ENCODE measurements at regions not wholly inside any gene's neighbourhood (a gene's known extent, or its start where the extent isn't known, plus 50 kb on each side); places are given as distances from the start of the nearest gene placed in this dataset.
A peak's percentile ranks its signal among the peaks of the same experiment; 100 is the strongest.
"Not testable (repeated sequence)": the region's sequence is repeated elsewhere in the genome, so short reads cannot be mapped to it uniquely, and the experiment has no call there.

- DNase-seq (ENCODE audit: low spot score) = no peak
Measured at GRCh38 chr5:101505891-101506570, 602.9 kb upstream of the ST8SIA4 start.

- DNase-seq (ENCODE audit: low spot score) = no peak
Measured at GRCh38 chr5:101482931-101483330, 579.8 kb upstream of the ST8SIA4 start.

- no peak for DNase-seq (ENCODE audit: low spot score)
Measured at GRCh38 chr5:101473483-101473882, 570.4 kb upstream of the ST8SIA4 start.

GRCh38 chr5:101461455-101461854, 558.4 kb upstream of the ST8SIA4 start:
- DNase-seq (ENCODE audit: low spot score) = no peak

GRCh38 chr5:101458587-101458986, 555.5 kb upstream of the ST8SIA4 start:
- DNase-seq (ENCODE audit: low spot score) = no peak

GRCh38 chr5:101455851-101456250, 552.8 kb upstream of the ST8SIA4 start:
- no peak for DNase-seq (ENCODE audit: low spot score)

GRCh38 chr5:101455048-101455447, 552.0 kb upstream of the ST8SIA4 start:
- DNase-seq (ENCODE audit: low spot score) = no peak

GRCh38 chr5:101442281-101442680, 539.2 kb upstream of the ST8SIA4 start:
- DNase-seq (ENCODE audit: low spot score) = not testable (repeated sequence)

GRCh38 chr5:101440173-101440572, 537.1 kb upstream of the ST8SIA4 start:
- DNase-seq (ENCODE audit: low spot score) = no peak

- DNase-seq (ENCODE audit: low spot score) = no peak
Measured at GRCh38 chr5:101437351-101437750, 534.3 kb upstream of the ST8SIA4 start.

GRCh38 chr5:101435768-101436167, 532.7 kb upstream of the ST8SIA4 start:
- DNase-seq (ENCODE audit: low spot score) = no peak

GRCh38 chr5:101431201-101431600, 528.1 kb upstream of the ST8SIA4 start:
- DNase-seq (ENCODE audit: low spot score) = no peak

- DNase-seq (ENCODE audit: low spot score) = no peak
Measured at GRCh38 chr5:101430551-101430950, 527.5 kb upstream of the ST8SIA4 start.

- DNase-seq (ENCODE audit: low spot score) = no peak
Measured at GRCh38 chr5:101429241-101429640, 526.2 kb upstream of the ST8SIA4 start.

- DNase-seq (ENCODE audit: low spot score) = no peak
Measured at GRCh38 chr5:101425339-101425859, 522.3 kb upstream of the ST8SIA4 start.

- DNase-seq (ENCODE audit: low spot score) = no peak
Measured at GRCh38 chr5:101424530-101425175, 521.6 kb upstream of the ST8SIA4 start.

- DNase-seq (ENCODE audit: low spot score) = no peak
Measured at GRCh38 chr5:101418713-101419118, 515.6 kb upstream of the ST8SIA4 start.

- no peak for DNase-seq (ENCODE audit: low spot score)
Measured at GRCh38 chr5:101404531-101404930, 501.4 kb upstream of the ST8SIA4 start.

GRCh38 chr5:101393795-101394450, 490.8 kb upstream of the ST8SIA4 start:
- no peak for DNase-seq (ENCODE audit: low spot score)

- DNase-seq (ENCODE audit: low spot score) = peak; percentile 29
Measured at GRCh38 chr5:101390151-101390908, 487.2 kb upstream of the ST8SIA4 start.

GRCh38 chr5:101385276-101385675, 482.2 kb upstream of the ST8SIA4 start:
- DNase-seq (ENCODE audit: low spot score) = no peak

GRCh38 chr5:101370181-101370580, 467.1 kb upstream of the ST8SIA4 start:
- DNase-seq (ENCODE audit: low spot score) = no peak

Data from activated CD4-positive, alpha-beta T cell treated with anti-CD3 and anti-CD28 coated beads, Interleukin-2, Interleukin-4, amounts not matched to agents 100 ng/mL and 50 ng/mL, durations not matched to agents 16 hours and 8 hours (primary cell).